Neural cell (in vitro differentiated cells): ENCODE measurements at regions not wholly inside any gene's neighbourhood (a gene's known extent, or its start where the extent isn't known, plus 50 kb on each side); places are given as distances from the start of the nearest gene placed in this dataset.

Experiments used
- H2AFZ ChIP-seq: fragments of 200-600, 300-800 bp; sonication (generic), shearing (Covaris generic); 2 replicates; pipeline ENCODE4 v1.6.0; 2014; ENCODE audit warnings: low read depth, mild to moderate bottlenecking, antibody characterized with exemption, low read length, moderate library complexity
- H3F3A ChIP-seq: fragments of 200-600 bp; shearing (Covaris generic); 2 replicates; pipeline ENCODE4 v1.6.1; 2016; ENCODE audit warnings: mild to moderate bottlenecking, moderate library complexity, mixed read lengths, antibody characterized with exemption, low read length; ENCODE audit not compliant: insufficient read depth, poor library complexity, severe bottlenecking
- H3K27ac ChIP-seq: fragments of 200-600, 300-800 bp; sonication (generic), shearing (Covaris generic); 2 replicates; pipeline ENCODE4 v1.5.1; 2014; ENCODE audit warnings: mild to moderate bottlenecking, low read length, moderate library complexity
- H3K27me3 ChIP-seq: fragments of 300-800, 200-600 bp; sonication (generic), shearing (Covaris generic); 2 replicates; pipeline ENCODE4 v1.6.0; 2014; ENCODE audit warnings: mild to moderate bottlenecking, low read depth, low read length, moderate library complexity; ENCODE audit not compliant: insufficient read depth
- H3K36me3 ChIP-seq: fragments of 300-800, 200-600 bp; sonication (generic), shearing (Covaris generic); 2 replicates; pipeline ENCODE4 v1.5.1; 2014; ENCODE audit warnings: mild to moderate bottlenecking, antibody characterized with exemption, low read length, moderate library complexity; ENCODE audit not compliant: insufficient read depth
- H3K4me2 ChIP-seq: fragments of 300-800, 200-600 bp; sonication (generic), shearing (Covaris generic); 2 replicates; pipeline ENCODE4 v1.6.0; 2014; ENCODE audit warnings: mild to moderate bottlenecking, low read length
- H3K4me3 ChIP-seq: fragments of 300-800, 200-600 bp; sonication (generic), shearing (Covaris generic); 2 replicates; pipeline ENCODE4 v1.5.1; 2014; ENCODE audit warnings: mild to moderate bottlenecking, low read length, moderate library complexity
- H3K79me2 ChIP-seq: fragments of 200-600 bp; shearing (Covaris generic); replicated peaks from 2 replicates; pipeline ENCODE4 v1.6.0; 2014; ENCODE audit warnings: mild to moderate bottlenecking, low read length, moderate library complexity; ENCODE audit not compliant: insufficient read depth
- H3K9ac ChIP-seq: fragments of 300-800, 200-600 bp; sonication (generic), shearing (Covaris generic); 2 replicates; pipeline ENCODE4 v1.6.1; 2016; ENCODE audit warnings: mild to moderate bottlenecking, low read length, mixed read lengths
- H3K9me2 ChIP-seq: fragments of 200-600 bp; shearing (Covaris generic); 2 replicates; pipeline ENCODE4 v1.6.1; 2016; ENCODE audit warnings: mild to moderate bottlenecking, low read length, mixed read lengths; ENCODE audit not compliant: insufficient read depth
- H3K9me3 ChIP-seq: fragments of 200-600, 300-800 bp; sonication (generic), shearing (Covaris generic); 2 replicates; pipeline ENCODE4 v1.6.1; 2016; ENCODE audit warnings: mild to moderate bottlenecking, mixed run types, low read length, moderate library complexity, mixed read lengths
- H4K20me1 ChIP-seq: fragments of 200-600 bp; shearing (Covaris generic); 2 replicates; pipeline ENCODE4 v1.6.1; 2016; ENCODE audit warnings: mild to moderate bottlenecking, mixed run types; ENCODE audit not compliant: insufficient read depth
- CTCF ChIP-seq: fragments of 450-650 bp; IDR thresholded peaks from 2 replicates; pipeline ENCODE4 v1.5.1; 2014; ENCODE audit warnings: antibody characterized with exemption, mild to moderate bottlenecking, moderate library complexity; ENCODE audit not compliant: poor library complexity, severe bottlenecking
- EP300 ChIP-seq: fragments of 450-650 bp; conservative IDR thresholded peaks from 2 replicates; pipeline ENCODE4 v1.6.1; 2014; ENCODE audit warnings: antibody characterized with exemption, mild to moderate bottlenecking, moderate library complexity; ENCODE audit not compliant: poor library complexity, severe bottlenecking
- EZH2 ChIP-seq: fragments of 200-600, 300-800 bp; shearing (Covaris generic), sonication (generic); IDR thresholded peaks from 2 replicates; pipeline ENCODE4 v1.6.1; 2014; ENCODE audit warnings: antibody characterized with exemption, low read length, borderline replicate concordance, mild to moderate bottlenecking; ENCODE audit not compliant: insufficient read depth, poor library complexity, severe bottlenecking
- MXI1 ChIP-seq: fragments of 450-650 bp; conservative IDR thresholded peaks from 2 replicates; pipeline ENCODE4 v1.6.1; 2014; ENCODE audit warnings: antibody characterized with exemption, mild to moderate bottlenecking; ENCODE audit not compliant: poor library complexity, severe bottlenecking
- POLR2AphosphoS5 ChIP-seq: IDR thresholded peaks from 2 replicates; pipeline ENCODE4 v1.6.1; 2012
- RAD21 ChIP-seq: fragments of 450-650 bp; conservative IDR thresholded peaks from 2 replicates; pipeline ENCODE4 v1.6.1; 2014; ENCODE audit warnings: antibody characterized with exemption, mild to moderate bottlenecking, moderate library complexity
- REST ChIP-seq: IDR thresholded peaks from 2 replicates; pipeline ENCODE4 v1.6.1; 2012; ENCODE audit warnings: borderline replicate concordance
- SMC3 ChIP-seq: fragments of 450-650 bp; conservative IDR thresholded peaks from 2 replicates; pipeline ENCODE4 v1.6.1; 2014; ENCODE audit warnings: antibody characterized with exemption, mild to moderate bottlenecking, moderate library complexity; ENCODE audit not compliant: poor library complexity
- TAF1 ChIP-seq: IDR thresholded peaks from 2 replicates; pipeline ENCODE4 v1.6.1; 2012; ENCODE audit warnings: low read depth

GRCh38 chrX:45320191-45320590 is 119.5 kb upstream of the DIPK2B start:
- Histone ChIP-seq H3K36me3 (no peaks in the 10 kb centered on the region), H4K20me1 (no peaks in the 10 kb centered on the region), H3F3A (no peaks in the 10 kb centered on the region), H3K4me3 (no peak overlapping the region), H2AFZ (no peak overlapping the region), H3K9ac (no peak overlapping the region), H3K27me3 (no peaks in the 10 kb centered on the region), H3K9me2 (no peaks in the 10 kb centered on the region), H3K4me2 (no peak overlapping the region), H3K79me2 (no peaks in the 10 kb centered on the region), H3K9me3 (no peaks in the 10 kb centered on the region), H3K27ac (no peak overlapping the region)
- TF ChIP-seq CTCF (no peak), POLR2AphosphoS5 (no peak), TAF1 (no peak), REST (no peak), EP300 (no peak), EZH2 (no peak), SMC3 (no peak), RAD21 (no peak), MXI1 (no peak)

- Histone ChIP-seq H2AFZ (no peak overlapping the region), H3K36me3 (no peaks in the 10 kb centered on the region), H3K4me3 (no peak overlapping the region), H4K20me1 (no peaks in the 10 kb centered on the region), H3K27ac (no peak overlapping the region), H3K9me2 (no peaks in the 10 kb centered on the region), H3K9me3 (no peaks in the 10 kb centered on the region), H3F3A (no peaks in the 10 kb centered on the region), H3K4me2 (no peak overlapping the region), H3K27me3 (no peaks in the 10 kb centered on the region), H3K79me2 (no peaks in the 10 kb centered on the region), H3K9ac (no peak overlapping the region)
- TF ChIP-seq REST (no peak), EZH2 (no peak), TAF1 (no peak), EP300 (no peak), CTCF (no peak), MXI1 (no peak), SMC3 (no peak), POLR2AphosphoS5 (no peak), RAD21 (no peak)
These were observed 109.1 kb upstream of the DIPK2B start for GRCh38 chrX:45309801-45310200.
